Vagina (tissue), 2 donors: ENCODE measurements at regions not wholly inside any gene's neighbourhood (a gene's known extent, or its start where the extent isn't known, plus 50 kb on each side); places are given as distances from the start of the nearest gene placed in this dataset.
"Not testable (repeated sequence)": the region's sequence is repeated elsewhere in the genome, so short reads cannot be mapped to it uniquely, and the experiment has no call there.

Source experiments
- DNase-seq, 2 donors: peaks; one replicate each; pipeline ENCODE4 v3.0.0-alpha.2; 2017; ENCODE audit errors: extremely low spot score in 2 of 2
- H3K27ac ChIP-seq: fragments of 200-600 bp; sonication (generic); one replicate; pipeline ENCODE4 v1.5.1; 2019
- H3K27me3 ChIP-seq: fragments of 200-600 bp; sonication (generic); one replicate; pipeline ENCODE4 v1.5.1; 2019
- H3K36me3 ChIP-seq, 2 donors: fragments of 200-600 bp; sonication (generic); one replicate each; pipeline ENCODE4 v1.5.1; 2017 to 2019
- H3K4me1 ChIP-seq: fragments of 200-600 bp; sonication (generic); one replicate; pipeline ENCODE4 v1.5.1; 2019
- H3K4me3 ChIP-seq, 2 donors: fragments of 200-600 bp; sonication (generic); 1 replicate in 1 of 2; 2 replicates in 1 of 2; pipeline ENCODE4 v1.5.1; 2016 to 2019
- H3K9me3 ChIP-seq: fragments of 200-600 bp; sonication (generic); one replicate; pipeline ENCODE4 v1.5.1; 2019
- POLR2A ChIP-seq, 2 donors: fragments of 450-650 bp; IDR thresholded peaks; one replicate each; pipeline ENCODE4 v1.6.1; 2017; ENCODE audit warnings: antibody characterized with exemption in 2 of 2, mild to moderate bottlenecking in 2 of 2, moderate library complexity in 2 of 2
- POLR2AphosphoS5 ChIP-seq, 2 donors: sonication (generic); formaldehyde crosslinking; IDR thresholded peaks; one replicate each; pipeline ENCODE4 v1.9.0; 2017; ENCODE audit warnings: antibody characterized with exemption in 2 of 2, mild to moderate bottlenecking in 2 of 2, low read depth in 1 of 2; ENCODE audit not compliant: insufficient read depth in 1 of 2
- intact Hi-C: fragments of 100-400 bp; cut with DNase I; formaldehyde crosslinking; loops from one replicate; pipeline ENCODE4 v1.15.1; 2023
- TF ChIP-seq, protein P1 (sequence below), 3 experiments: fragments of 450-650 bp in 2 of 3; fragments of 200-600 bp in 1 of 3; sonication (generic) in 1 of 3; IDR thresholded peaks; one replicate each; pipeline ENCODE4 v1.5.1; 2017 to 2019; ENCODE audit warnings: antibody characterized with exemption in 3 of 3, mild to moderate bottlenecking in 2 of 3, moderate library complexity in 2 of 3

DNA sequence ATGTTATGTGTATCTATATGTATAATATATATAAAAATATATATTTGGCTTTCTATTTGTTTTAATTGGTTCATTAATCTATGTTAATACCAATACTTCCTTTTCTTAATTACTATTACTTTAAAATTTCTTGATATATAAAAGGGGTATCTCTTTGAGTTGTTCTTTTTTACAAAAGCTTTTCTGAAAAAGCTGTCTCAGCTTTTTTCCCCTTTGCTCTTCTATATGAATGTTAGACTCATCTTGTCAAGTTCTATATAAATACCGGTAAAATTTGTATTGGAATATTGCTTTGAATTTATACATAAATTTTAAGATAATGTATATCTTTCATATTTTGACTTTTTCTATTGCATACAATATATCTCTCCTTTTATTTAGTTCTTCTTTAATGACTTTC, 139.8 kb upstream of the FOXG1 start:
- H3K4me3 ChIP-seq = no peak overlapping the region
- H3K36me3 ChIP-seq = no peaks in the 10 kb centered on the region
- no peaks in the 10 kb centered on the region for H3K4me1 ChIP-seq
- no peak for DNase-seq
- no peaks in the 10 kb centered on the region for H3K9me3 ChIP-seq
- intact Hi-C loops = no loop called here
- H3K27me3 ChIP-seq = no peaks in the 10 kb centered on the region
- H3K27ac ChIP-seq = no peak overlapping the region
- no peak for TF ChIP-seq POLR2AphosphoS5 (IDR thresholded peaks at IDR 0.05; ENCODE audit: insufficient read depth in 1 of 2, low read depth in 1 of 2)
- TF ChIP-seq POLR2A (IDR thresholded peaks at IDR 0.05) = no peak
- TF ChIP-seq, protein P1, sequence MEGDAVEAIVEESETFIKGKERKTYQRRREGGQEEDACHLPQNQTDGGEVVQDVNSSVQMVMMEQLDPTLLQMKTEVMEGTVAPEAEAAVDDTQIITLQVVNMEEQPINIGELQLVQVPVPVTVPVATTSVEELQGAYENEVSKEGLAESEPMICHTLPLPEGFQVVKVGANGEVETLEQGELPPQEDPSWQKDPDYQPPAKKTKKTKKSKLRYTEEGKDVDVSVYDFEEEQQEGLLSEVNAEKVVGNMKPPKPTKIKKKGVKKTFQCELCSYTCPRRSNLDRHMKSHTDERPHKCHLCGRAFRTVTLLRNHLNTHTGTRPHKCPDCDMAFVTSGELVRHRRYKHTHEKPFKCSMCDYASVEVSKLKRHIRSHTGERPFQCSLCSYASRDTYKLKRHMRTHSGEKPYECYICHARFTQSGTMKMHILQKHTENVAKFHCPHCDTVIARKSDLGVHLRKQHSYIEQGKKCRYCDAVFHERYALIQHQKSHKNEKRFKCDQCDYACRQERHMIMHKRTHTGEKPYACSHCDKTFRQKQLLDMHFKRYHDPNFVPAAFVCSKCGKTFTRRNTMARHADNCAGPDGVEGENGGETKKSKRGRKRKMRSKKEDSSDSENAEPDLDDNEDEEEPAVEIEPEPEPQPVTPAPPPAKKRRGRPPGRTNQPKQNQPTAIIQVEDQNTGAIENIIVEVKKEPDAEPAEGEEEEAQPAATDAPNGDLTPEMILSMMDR (IDR thresholded peaks at IDR 0.05) = no peak

DNA sequence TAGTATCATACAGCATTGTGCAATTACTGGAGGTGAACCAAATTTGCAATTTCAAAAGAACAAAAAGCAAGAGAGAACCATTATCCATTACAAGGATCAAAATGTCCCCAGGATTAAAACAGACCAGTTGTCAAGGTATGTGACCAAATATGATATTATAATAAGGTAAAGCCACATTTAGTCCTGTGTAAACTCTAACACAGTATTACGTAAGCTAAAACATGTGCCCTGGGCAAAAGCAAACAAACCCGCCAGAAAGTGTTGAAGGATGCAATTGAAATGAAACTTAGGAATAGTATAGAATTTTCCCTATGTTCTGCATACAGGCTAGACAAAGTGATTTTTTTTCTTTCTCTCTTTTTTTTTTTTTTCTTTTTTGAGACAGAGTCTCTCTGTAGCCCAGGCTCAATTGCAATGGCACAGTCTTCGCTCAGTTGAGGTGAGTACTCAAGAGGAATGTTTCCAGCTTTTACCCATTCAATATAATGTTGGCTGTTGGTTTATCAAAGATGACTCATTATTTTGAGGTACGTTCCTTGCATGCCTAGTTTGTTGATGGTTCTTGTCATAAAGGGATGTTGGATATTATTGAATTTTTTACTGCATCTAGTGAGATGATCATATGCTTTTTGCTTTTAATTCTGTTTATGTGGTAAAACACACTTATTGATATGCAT, 137.1 kb upstream of the FOXG1 start:
- Histone ChIP-seq H3K27ac (no peak overlapping the region), H3K27me3 (no peaks in the 10 kb centered on the region), H3K36me3 (no peaks in the 10 kb centered on the region), H3K4me3 (no peak overlapping the region), H3K4me1 (no peaks in the 10 kb centered on the region), H3K9me3 (no peaks in the 10 kb centered on the region)
- TF ChIP-seq POLR2AphosphoS5 (IDR thresholded peaks at IDR 0.05; ENCODE audit: insufficient read depth in 1 of 2, low read depth in 1 of 2) (no peak), POLR2A (IDR thresholded peaks at IDR 0.05) (no peak)
- TF ChIP-seq, protein P1 (IDR thresholded peaks at IDR 0.05) = no peak
- intact Hi-C loops = no loop called here
- DNase-seq = no peak

DNA sequence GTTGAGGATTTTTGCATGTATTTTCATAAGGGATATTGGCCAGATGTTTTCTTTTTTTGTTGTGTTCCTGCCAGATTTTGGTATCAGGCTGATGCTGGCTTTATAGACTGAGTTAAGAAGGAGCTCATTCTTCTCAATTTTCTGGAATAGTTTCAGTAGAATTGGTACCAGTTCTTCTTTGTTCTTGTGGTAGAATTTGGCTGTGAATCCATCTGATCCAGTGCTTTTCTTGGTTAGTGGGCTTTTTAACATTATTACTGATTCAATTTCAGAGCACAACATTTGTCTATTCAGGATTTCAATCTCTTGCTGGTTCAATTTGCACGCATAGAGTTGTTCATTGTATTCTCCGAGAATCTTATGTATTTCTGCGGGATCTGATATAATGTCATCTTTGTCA, 136.5 kb upstream of the FOXG1 start:
- Histone ChIP-seq H3K9me3 (no peaks in the 10 kb centered on the region), H3K27me3 (no peaks in the 10 kb centered on the region), H3K27ac (no peak overlapping the region), H3K4me3 (no peak overlapping the region), H3K4me1 (no peaks in the 10 kb centered on the region), H3K36me3 (no peaks in the 10 kb centered on the region)
- intact Hi-C loops = no loop called here
- no peak for TF ChIP-seq POLR2A (IDR thresholded peaks at IDR 0.05)
- TF ChIP-seq, protein P1 (IDR thresholded peaks at IDR 0.05) = no peak
- no peak for TF ChIP-seq POLR2AphosphoS5 (IDR thresholded peaks at IDR 0.05; ENCODE audit: insufficient read depth in 1 of 2, low read depth in 1 of 2)
- DNase-seq = no peak

DNA sequence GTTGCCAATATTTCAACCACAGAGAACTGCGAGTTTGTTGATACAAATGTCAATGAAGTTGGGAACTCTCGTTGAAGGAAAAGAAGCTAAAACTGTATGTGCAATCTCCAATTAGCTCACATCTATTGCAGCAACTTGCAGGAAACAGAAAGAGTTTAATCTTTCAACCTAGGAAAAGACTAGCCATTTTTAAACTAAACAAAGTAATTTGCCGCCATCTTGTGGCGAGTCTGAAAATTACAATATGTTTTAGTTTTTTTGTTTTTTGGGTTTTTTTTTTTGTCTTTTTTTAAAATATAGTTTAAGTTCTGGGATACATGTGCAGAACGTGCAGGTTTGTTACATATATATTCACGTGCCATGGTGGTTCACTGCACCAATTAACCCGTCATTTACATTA, 131.2 kb upstream of the FOXG1 start:
- TF ChIP-seq POLR2A (IDR thresholded peaks at IDR 0.05) = no peak
- TF ChIP-seq, protein P1 (IDR thresholded peaks at IDR 0.05) = no peak
- no peak for TF ChIP-seq POLR2AphosphoS5 (IDR thresholded peaks at IDR 0.05; ENCODE audit: insufficient read depth in 1 of 2, low read depth in 1 of 2)
- intact Hi-C loops = no loop called here
- Histone ChIP-seq H3K4me1 (no peaks in the 10 kb centered on the region), H3K27ac (no peak overlapping the region), H3K36me3 (no peaks in the 10 kb centered on the region), H3K27me3 (no peaks in the 10 kb centered on the region), H3K4me3 (no peak overlapping the region), H3K9me3 (no peaks in the 10 kb centered on the region)
- no peak for DNase-seq

DNA sequence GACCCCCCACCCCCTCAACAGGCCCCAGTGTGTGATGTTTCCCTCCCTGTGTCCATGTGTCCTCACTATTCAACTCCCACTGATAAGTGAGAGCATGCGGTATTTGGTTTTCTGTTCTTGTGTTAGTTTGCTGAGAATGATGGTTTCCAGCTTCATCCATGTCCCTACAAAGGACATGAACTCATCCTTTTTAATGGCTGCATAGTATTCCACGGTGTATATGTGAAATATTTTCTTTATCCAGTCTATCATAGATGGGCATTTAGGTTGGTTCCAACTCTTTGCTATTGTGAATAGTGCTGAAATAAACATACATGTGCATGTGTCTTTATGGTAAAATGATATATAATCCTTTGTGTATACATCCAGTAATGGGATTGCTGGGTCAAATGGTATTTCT, 130.8 kb upstream of the FOXG1 start:
- DNase-seq, H3K36me3 ChIP-seq, H3K4me3 ChIP-seq, H3K27ac ChIP-seq, H3K27me3 ChIP-seq, intact Hi-C loops, H3K9me3 ChIP-seq, H3K4me1 ChIP-seq: not testable (repeated sequence)

DNA sequence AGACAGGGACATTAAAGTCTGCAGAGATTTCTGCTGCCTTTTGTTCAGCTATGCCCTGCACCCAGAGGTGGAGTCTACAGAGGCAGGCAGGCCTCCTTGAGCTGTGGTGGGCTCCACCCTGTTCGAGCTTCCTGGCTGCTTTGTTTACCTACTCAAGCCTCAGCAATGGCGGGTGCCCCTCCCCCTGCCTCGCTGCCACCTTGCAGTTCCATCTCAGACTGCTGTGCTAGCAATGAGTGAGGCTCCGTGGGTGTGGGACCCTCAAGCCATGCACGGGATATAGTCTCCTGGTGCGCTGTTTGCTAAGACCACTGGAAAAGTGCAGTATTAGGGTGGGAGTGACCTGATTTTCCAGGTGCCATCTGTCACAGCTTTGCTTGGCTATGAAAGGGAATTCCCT, 125.4 kb upstream of the FOXG1 start:
- intact Hi-C loops, H3K4me1 ChIP-seq, H3K4me3 ChIP-seq, H3K27ac ChIP-seq, H3K27me3 ChIP-seq, DNase-seq, H3K36me3 ChIP-seq, H3K9me3 ChIP-seq: not testable (repeated sequence)
